T1000 (cell line): ENCODE measurements at regions not wholly inside any gene's neighbourhood (a gene's known extent, or its start where the extent isn't known, plus 50 kb on each side); places are given as distances from the start of the nearest gene placed in this dataset.
"Not testable (repeated sequence)": the region's sequence is repeated elsewhere in the genome, so short reads cannot be mapped to it uniquely, and the experiment has no call there.

ENCODE experiments used
- DNase-seq: peaks from one replicate; lab custom pipeline; 2025; ENCODE audit warnings: mixed read lengths; lab: John Stamatoyannopoulos, UW

DNA sequence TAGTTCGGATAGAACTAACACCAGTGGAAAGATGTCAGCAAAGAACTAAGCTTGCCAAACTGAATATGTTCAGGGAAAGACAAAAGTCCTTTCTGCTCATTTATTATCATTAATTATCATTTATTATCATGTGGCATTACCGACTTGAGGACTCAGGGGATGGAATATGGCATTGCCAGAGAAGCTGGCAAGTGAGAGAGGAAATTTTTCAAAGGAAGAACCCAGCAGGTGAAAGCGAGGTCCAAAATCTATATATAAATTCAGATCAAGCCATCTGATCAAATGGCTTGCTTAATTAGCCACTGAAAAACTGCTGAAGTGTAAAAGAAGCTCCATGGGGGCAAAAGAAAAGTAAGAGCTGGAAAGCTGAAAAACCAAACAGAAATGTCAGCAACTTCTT is 1049.6 kb upstream of the SEMA6A start:
- no peak for DNase-seq

DNA sequence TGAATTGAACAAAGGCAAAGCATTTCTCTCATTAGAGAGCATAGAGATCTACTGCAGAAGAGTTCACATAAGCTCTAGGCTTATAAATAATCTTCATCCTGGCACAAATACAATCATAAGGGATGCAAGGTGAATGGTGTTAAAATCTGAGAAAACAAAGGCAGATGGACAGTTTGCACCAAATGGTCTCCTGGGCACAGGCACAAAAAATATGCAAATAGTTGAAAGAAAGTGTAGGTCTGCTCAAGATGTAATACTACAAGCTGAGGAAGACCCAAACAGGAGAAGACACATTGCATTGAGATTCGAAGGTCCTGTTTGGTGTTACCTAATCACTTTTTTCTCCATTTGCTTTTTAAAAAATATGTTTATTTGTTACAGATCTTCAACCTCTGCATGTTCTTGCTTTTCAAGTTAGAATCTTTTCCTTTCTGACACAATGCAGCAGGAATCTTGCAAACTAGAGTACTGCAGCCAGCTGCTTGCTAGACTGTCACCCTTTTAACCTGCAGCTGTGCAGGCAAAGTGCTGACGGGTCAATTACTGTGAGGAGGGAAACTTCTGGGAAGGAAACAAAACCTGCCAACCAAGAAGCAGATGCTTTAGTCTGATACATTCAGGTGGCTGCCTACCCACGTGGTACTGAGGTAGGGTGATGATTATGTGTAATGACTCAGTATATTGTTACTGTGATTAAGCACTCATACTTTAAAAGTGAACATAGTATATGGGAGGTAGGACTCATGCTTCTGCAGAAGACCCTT is 1048.6 kb upstream of the SEMA6A start:
- no peak for DNase-seq

DNA sequence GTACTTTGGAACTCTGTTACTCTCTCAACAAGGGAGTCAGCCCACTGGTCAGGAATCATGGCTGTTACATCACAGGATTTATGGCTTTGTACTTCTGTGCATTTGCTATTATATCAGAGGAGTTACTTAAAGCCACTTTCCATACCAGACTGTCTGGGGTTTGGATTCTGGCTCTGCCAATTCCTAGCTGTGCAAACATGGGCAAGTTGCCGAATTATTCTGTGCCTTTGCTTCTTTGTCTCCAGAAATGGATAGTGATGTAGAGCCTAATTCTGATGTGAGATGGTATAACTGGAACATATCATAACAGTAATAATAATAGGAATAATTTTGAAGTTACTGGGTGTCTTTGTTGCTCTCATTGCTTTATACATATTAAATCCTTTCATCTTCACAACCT is 1047.3 kb upstream of the SEMA6A start:
- no peak for DNase-seq

DNA sequence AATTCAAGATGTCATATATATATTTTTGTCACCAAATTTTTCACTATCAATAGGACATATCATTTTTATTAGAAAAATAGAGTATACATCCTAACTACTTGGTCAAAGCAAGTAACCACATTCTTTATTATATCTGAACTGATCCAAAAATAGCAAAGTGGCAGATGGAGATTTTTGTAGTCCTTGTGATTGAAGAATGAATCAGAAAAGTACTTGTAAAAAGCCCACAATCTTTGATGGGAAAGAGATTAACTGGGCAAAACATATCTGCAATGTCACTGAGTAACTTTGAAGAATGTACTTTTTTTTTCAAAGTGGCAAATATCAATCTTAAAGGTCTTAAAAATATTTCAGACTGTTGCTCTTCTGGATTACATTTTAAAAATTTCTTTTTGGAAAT is 1040.6 kb upstream of the SEMA6A start:
- no peak for DNase-seq

DNA sequence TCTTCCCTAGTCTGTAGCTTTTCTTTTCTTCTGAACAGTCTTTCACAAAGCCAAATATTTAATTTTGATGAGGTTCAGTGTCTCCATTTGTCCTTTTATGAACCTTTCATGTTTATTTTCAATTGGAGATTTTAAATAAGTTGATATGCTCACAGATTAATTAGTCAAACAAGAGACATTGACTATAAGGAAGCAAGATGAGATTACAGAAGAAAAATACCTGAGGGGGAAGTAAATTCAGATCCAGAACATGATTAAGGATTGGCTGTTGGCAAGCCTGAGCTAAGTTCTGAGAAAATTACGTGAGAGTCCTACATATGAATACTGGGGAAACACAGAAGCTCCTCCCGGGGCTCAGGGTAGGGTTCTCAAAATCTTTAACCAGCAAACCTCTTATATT is 1039.8 kb upstream of the SEMA6A start:
- no peak for DNase-seq

DNA sequence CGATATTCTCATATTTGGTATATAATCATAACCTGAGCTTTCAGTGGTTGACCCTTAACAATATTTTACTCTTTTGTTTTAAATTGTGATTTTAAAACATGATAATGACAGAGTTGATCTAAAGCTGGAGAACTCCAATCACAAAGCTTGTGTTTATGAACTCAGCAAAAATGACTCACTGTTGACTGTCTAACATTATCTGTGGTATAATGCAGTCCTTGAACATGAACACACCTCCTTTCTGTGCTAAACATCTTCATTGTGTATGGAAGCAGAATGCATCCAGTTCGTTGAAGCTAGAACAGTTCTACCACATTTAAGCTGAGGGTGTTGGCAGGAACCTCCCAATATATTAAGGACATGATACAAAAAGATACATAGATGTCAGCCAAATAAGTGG is 1030.2 kb upstream of the SEMA6A start:
- DNase-seq, result no peak

DNA sequence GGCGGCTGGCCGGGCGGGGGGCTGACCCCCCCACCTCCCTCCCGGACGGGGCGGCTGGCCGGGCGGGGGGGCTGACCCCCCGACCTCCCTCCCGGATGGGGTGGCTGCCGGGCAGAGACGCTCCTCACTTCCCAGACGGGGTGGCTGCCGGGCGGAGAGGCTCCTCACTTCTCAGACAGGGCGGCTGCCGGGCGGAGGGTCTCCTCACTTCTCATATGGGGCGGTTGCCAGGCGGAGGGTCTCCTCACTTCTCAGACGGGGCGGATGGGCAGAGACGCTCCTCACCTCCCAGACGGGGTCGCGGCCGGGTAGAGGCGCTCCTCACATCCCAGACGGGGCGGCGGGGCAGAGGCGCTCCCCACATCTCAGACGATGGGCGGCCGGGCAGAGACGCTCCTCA is 1025.2 kb upstream of the SEMA6A start:
- not testable (repeated sequence) for DNase-seq

DNA sequence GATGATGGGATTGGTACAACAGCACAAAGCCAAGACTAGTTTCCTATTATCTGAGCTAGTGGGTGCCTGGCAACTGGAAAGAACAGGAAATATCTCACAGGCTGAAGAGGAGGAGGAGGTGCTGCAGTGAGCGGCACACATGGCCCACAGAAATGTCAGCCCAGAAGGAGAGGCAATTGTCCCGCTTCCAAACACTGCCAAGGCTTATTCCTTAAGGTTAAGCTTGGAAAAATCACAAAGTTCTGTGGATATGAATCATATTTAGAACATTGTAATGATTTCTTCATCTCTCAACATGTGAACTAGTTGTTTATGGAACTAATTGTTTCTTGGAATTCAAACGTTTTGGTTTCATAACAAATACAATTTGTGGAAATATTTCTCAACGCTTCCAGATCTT is 1019.5 kb upstream of the SEMA6A start:
- DNase-seq, result no peak

DNA sequence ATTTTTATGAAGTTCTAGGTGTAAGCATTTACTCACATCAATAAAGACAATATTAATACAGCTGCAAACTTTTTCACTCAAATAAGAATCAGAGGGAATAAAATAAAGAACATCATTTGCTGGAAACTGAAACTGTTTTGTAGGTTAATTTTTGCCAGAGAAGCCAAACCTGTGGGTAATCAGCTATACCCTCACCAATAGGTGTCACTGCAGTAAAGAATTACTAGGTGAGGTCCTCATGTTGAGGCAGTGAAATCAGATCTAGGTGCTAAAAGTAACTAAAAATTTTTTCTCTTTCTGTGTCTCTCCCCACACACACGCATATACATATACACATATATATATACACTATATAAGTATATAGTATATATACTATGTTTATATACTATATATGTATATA is 1016.3 kb upstream of the SEMA6A start:
- DNase-seq, result no peak

DNA sequence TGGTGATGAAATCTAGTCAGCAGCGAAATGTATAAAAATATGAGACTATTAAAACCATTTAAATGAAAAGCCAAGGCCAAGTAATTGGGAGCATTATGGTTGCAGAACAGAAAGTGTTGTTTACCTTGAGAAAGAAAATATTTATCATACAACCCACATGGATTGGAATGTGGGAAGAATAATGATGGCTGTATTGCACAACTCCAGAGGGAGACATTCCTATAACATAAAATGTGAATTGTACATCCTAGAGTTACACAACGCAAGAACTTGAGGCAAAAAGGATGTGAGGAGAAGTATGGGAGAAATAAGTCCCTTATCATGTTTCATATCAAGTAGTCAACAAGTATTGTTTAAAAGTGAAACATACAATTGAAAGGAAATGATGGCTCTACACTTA is 1014.0 kb upstream of the SEMA6A start:
- no peak for DNase-seq

DNA sequence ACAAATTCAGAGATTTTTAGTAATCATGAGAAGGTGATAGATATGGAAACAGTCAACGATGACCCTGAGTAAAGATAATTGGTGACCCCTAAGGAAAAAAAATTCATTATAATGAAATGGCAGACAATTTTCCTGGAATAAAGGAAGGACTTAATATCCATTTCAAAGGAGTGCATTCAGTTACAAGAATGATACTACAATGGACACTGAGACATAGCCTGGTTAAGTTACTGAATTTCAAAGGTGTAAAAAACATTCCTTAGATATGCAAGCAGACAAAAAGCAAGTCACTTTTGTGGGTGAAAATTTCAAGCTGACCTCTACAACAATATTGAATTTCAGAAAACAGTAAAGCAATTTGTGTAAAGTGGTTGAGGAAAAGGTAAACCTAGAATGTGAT is 1012.5 kb upstream of the SEMA6A start:
- no peak for DNase-seq

DNA sequence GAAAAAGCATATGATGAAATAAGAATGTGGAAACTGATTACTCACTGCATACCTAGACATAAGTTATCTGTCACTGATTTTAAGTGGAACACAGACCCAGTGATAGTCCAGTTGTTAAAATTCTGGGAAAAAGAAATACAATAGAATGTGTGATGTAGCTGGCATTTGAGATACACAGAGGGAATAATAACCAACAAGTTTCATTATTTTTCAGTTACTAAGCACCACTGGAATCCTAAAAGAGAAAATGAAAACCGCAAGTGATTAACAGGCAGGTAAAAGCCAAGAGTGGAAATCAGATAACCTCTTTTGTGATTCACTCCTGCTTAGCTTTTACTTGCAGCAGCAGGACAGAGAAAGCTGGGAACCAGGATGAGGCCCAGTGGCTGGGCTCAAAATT is 994.0 kb upstream of the SEMA6A start:
- DNase-seq, result no peak

DNA sequence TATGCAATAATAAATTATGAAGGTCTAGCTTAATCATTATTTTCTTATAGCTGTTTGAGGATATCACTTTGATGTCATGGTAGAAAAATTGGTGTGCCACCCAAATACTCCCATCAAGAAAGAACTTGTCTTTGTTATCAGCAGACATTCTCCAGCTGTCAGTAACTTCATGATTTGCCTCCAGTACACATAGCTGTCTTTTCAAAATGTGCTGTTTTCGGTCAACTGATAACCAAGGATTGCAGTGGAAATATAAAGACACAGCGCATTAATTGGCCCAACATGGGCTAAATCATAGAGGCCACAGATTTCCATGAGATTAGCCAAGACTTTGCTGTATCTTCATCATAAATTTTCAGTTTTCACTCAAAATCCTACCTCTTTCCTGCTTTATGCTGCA is 993.5 kb upstream of the SEMA6A start:
- no peak for DNase-seq

DNA sequence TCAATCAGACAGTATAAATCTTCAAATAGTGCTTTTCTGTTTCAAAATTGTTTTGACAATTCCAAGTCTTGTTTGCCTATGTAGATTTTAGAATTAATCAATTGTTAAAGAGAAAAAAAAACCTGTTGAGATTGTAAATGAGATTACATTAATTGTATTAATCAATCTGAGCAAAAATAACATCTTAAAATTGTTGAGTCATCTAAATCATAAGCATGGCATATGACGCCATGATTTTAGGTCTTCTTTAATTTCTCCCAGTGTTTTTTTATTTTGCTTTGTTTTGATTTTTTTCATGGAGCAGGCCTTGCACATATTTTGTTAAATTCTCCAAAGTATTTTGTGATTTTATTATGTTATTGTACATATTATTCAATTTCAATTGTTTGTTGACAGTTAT is 988.0 kb upstream of the SEMA6A start:
- DNase-seq, result no peak

DNA sequence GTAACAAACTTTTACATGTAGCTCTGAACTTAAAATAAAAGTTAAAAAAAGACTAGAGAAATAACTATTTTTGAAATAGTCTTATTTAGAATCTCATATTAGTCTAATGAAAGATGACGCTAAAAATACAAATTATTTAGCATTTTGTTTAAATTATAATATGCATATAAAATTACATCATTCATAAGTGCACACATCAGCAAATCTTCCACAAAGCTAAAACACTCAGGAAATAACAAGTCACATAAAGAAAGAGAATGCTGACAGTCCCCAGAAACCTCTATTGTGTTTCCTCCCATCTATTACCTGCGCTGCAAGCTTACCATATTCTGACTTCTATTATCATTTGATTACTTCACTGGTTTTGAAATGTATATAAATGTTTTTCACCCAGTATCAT is 986.9 kb upstream of the SEMA6A start:
- DNase-seq, result no peak

DNA sequence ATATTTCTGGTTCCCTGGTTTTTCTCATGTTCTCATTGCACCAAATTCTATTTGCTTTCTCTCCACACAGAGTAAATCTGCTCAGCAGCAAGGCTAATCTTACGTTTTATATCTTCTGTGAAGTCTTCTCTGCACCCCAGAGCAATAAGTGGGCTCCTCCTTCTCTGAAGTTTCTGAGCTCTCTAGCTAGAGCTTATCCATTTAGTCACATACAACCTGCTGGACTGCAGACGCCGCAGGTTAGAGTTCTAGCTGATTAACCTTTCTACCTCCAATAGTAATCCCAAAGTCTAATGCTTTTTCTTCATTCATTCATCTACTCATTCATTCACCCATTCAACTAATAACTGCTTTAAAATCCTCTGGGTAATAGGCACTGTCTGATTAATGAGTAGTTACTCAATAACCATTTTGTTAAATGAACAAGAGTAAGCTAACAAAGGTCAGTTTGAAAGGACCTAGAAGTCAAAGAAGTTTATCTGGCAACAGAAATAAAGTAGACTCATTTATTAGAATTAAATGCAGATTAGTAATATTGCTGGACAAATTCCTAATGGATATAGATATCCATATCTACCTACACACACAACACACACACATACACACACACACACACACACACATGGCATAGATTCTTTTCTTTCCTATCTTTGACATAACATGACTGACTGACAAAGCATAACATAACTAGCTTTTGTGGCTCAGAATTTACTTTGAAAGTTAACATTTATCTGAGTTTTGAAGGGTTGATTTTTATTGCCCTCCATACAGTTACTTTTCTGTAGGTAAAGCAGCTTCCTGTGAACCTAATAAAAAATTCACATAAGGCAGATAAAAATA is 984.6 kb upstream of the SEMA6A start:
- DNase-seq, result no peak

DNA sequence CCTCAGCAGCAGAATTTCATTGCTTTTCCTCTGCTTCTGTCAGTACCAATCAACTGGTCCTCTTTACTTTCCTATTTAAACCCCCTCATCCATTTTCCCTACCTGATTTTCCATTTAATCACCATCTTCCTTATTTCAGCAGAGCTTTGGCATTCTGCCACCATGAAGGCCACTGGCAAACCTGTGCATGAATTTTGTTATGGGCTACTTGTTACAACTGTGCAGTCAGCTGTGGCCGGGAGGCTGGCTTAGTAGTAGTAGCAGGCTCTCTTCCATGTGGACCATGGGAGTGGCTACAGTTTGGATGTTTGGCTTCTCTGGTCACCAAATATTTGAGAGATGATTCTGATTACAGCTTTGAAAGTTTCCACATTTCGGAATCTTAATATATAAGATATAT is 976.6 kb upstream of the SEMA6A start:
- no peak for DNase-seq

DNA sequence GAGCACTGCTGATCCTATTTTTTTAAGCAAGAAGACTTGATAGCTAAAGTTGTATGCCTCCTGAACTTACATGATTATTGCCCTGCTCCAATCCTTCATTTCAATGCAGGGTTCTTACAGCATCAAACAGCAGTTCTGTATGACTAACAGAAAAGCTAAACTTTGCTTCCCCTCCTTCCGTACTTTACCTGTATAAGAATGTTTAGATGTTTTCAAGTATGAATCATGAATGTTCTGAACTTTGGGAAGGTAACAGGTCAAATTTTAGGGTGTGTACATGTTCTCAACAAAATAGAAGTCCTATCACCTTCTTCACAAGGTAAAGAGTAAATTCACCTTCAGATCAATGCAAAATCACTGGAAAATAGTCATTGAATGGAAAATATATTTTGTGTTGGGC is 972.6 kb upstream of the SEMA6A start:
- no peak for DNase-seq

DNA sequence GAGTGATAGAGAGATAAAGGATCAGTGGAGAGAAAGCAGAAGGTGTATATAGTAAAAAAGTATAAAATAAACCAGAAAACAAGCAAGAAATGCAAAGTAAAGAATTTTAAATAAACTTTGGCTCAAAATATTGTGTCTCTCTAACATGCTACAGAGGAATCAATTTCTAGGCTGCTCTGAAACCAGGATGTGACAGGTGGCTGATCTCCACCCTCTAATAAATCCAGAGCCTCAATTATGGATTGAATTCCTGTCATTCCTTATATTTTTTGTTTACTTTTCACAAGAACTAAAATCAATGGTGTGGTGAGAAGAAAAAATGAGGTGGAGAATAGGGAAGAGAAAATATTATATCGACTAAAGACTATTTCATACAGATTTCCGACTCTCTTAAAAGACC is 965.1 kb upstream of the SEMA6A start:
- no peak for DNase-seq

DNA sequence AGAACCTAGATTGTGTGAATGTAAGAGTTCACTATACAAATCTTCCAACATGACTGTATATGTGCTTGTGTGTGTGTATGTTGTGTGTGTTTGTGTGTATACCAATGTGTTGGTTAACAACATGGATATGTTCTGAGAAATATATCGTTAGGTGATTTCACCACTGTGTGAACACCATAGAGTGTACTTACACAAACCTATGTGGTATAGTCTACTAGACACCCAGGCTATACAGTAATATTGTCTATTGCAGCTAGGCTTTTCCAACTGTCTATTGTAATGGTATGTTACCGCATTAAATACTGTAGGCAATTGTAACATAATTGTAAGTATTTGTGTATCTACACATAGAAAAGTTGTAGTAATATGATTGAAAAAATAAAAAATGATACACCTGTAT is 959.2 kb upstream of the SEMA6A start:
- no peak for DNase-seq

DNA sequence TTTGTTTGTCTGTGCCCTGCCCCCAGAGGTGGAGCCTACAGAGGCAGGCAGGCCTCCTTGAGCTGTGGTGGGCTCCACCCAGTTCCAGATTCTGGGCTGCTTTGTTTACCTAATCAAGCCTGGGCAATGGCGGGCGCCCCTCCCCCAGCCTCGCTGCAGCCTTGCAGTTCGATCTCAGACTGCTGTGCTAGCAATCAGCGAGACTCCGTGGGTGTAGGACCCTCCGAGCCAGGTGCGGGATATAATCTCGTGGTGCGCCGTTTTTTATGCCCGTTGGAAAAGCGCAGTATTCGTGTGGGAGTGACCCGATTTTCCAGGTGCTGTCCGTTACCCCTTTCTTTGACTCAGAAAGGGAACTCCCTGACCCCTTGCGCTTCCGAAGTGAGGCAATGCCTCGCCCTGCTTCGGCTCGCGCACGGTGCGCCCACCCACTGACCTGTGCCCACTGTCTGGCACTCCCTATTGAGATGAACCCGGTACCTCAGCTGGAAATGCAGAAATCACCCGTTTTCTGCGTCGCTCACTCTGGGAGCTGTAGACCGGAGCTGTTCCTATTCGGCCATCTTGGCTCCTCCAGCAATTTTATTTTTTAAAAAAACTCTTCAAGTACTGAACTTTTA is 958.5 kb upstream of the SEMA6A start:
- DNase-seq, result not testable (repeated sequence)

DNA sequence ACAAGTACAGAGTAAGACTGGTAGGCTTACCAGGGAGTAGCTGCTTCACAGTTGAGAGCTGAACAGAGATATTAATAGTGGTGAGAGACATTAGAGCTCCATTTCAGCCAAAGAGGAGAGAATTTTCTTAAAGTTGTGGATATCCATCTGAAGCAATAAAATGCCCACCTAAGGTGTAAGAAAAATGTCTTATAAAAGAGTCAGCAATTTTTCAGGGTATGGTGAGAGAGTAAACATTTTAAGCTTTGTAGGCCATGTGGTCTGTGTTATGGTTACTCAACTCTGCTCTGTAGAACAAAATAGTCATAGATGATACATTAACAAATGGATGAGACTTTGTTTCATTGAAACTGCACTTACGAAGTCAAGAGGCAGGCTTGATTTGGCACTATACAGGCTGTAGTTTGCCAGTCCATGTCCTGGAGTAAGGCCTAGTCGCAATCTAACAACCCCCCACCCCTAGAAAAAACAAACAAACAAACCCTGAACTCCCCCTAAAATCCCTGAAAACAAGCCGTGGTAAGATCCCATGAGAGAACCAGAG is 945.4 kb upstream of the SEMA6A start:
- no peak for DNase-seq

DNA sequence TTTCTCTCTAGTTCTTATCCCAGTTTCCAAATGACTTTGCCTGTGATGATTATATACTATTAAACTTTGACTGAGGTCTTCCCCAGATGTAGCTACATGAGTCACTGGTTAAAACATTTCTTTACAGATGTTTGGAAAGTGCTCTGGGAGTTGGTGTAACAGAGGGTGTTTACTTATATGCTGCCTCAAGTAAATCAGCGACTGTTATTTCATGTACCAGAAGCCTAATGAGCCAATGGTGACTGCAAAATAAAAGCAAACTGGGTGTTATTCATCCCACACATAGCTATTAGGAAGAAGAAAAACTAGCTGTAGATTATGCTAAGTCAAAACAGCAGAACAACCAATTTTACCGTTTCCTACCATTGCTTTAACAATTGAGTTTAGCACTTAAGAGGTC is 929.7 kb upstream of the SEMA6A start:
- DNase-seq, result no peak
